Panc1 (cell line): ENCODE measurements at regions not wholly inside any gene's neighbourhood (a gene's known extent, or its start where the extent isn't known, plus 50 kb on each side); places are given as distances from the start of the nearest gene placed in this dataset.
"Not testable (repeated sequence)": the region's sequence is repeated elsewhere in the genome, so short reads cannot be mapped to it uniquely, and the experiment has no call there.

Source experiments
- REST ChIP-seq, 2 experiments: IDR thresholded peaks; 2 replicates each; pipeline ENCODE4 v1.6.1; 2011 to 2012; ENCODE audit warnings: low read depth in 2 of 2, control low read depth in 1 of 2, low read length in 1 of 2, mild to moderate bottlenecking in 1 of 2, moderate library complexity in 1 of 2; ENCODE audit not compliant: insufficient read depth in 1 of 2
- TF ChIP-seq, protein P1 (sequence below): fragments of 450-650 bp; IDR thresholded peaks from 2 replicates; pipeline ENCODE4 v1.5.1; 2017; ENCODE audit warnings: mild to moderate bottlenecking

DNA sequence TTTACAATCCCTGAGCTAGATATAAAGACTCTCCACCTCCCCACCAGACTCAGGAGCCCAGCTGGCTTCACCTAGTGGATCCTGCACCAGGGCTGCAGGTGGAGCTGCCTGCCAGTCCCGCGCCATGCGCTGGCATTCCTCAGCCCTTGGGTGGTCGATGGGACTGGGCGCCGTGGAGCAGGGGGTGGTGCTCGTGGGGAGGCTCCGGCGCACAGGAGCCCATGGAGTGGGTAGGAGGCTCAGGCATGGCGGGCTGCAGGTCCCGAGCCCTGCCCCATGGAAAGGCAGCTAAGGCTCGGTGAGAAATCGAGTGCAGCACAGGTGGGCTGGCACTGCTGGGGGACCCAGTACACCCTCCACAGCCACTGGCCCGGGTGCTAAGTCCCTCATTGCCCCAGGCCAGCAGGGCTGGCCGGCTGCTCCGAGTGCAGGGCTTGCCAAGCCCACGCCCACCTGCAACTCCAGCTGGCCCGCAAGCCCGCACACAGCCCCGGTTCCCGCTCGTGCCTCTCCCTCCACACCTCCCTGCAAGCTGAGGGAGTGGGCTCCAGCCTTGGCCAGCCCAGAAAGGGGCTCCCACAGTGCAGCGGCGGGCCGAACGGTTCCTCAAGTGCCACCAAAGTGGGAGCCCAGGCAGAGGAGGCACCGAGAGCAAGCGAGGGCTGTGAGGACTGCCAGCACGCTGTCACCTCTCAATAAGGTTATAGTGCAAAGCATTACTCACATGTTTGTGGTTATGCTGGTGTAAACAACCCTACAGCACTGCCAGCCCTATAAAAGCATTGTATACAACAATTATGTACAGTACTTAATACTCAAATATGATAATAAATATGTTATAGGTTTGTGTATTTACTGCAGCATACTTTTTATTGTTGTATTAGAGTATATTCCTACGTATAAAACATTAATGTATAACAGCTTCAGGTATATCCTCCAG is 757.3 kb downstream of the SLC6A15 start:
- TF ChIP-seq, protein P1, sequence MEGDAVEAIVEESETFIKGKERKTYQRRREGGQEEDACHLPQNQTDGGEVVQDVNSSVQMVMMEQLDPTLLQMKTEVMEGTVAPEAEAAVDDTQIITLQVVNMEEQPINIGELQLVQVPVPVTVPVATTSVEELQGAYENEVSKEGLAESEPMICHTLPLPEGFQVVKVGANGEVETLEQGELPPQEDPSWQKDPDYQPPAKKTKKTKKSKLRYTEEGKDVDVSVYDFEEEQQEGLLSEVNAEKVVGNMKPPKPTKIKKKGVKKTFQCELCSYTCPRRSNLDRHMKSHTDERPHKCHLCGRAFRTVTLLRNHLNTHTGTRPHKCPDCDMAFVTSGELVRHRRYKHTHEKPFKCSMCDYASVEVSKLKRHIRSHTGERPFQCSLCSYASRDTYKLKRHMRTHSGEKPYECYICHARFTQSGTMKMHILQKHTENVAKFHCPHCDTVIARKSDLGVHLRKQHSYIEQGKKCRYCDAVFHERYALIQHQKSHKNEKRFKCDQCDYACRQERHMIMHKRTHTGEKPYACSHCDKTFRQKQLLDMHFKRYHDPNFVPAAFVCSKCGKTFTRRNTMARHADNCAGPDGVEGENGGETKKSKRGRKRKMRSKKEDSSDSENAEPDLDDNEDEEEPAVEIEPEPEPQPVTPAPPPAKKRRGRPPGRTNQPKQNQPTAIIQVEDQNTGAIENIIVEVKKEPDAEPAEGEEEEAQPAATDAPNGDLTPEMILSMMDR = not testable (repeated sequence)
- TF ChIP-seq REST (IDR thresholded peaks at IDR 0.05; ENCODE audit: insufficient read depth in 1 of 2, low read depth in 2 of 2, low read length in 1 of 2) = not testable (repeated sequence)
